ENCODE measurements at regions not wholly inside any gene's neighbourhood (a gene's known extent, or its start where the extent isn't known, plus 50 kb on each side); places are given as distances from the start of the nearest gene placed in this dataset.

DNA sequence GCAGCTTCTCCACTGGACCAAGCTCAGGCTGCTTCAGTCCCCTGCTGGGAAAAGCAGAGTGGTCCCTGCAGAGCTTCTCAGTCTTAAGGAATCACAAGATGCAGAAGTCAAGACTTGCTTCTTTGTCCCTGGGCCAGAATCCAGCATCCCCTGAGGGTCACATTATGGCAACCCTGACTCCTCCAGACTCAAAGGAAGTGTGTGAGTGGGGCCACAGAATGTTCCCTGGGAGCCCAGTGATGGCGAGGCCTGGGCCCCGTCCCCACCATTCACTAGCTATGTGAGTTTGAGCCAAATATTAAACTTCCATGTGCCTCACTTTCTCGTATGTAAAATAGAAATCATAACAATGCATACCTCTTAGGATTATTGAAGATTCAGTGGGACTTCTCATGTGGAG lies 122.2 kb upstream of the NCAM1 start:
- no peak for TF ChIP-seq RAD21 (IDR thresholded peaks at IDR 0.05; ENCODE audit: low read length)
- TF ChIP-seq, protein P1, sequence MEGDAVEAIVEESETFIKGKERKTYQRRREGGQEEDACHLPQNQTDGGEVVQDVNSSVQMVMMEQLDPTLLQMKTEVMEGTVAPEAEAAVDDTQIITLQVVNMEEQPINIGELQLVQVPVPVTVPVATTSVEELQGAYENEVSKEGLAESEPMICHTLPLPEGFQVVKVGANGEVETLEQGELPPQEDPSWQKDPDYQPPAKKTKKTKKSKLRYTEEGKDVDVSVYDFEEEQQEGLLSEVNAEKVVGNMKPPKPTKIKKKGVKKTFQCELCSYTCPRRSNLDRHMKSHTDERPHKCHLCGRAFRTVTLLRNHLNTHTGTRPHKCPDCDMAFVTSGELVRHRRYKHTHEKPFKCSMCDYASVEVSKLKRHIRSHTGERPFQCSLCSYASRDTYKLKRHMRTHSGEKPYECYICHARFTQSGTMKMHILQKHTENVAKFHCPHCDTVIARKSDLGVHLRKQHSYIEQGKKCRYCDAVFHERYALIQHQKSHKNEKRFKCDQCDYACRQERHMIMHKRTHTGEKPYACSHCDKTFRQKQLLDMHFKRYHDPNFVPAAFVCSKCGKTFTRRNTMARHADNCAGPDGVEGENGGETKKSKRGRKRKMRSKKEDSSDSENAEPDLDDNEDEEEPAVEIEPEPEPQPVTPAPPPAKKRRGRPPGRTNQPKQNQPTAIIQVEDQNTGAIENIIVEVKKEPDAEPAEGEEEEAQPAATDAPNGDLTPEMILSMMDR (conservative IDR thresholded peaks at IDR 0.05; ENCODE audit: low read depth, low read length) = no peak
- no peak for TF ChIP-seq CEBPB (IDR thresholded peaks at IDR 0.05; ENCODE audit: low read depth, low read length)
- TF ChIP-seq MXI1 (IDR thresholded peaks at IDR 0.05; ENCODE audit: borderline replicate concordance, low read depth, low read length) = no peak
- TF ChIP-seq MAZ (IDR thresholded peaks at IDR 0.05; ENCODE audit: borderline replicate concordance, low read depth, low read length) = no peak
- no peak for TF ChIP-seq POLR2A (IDR thresholded peaks at IDR 0.05; ENCODE audit: low read depth, low read length)
- TF ChIP-seq RCOR1 (IDR thresholded peaks at IDR 0.05; ENCODE audit: insufficient replicate concordance, low read length) = no peak
- no peak for TF ChIP-seq BHLHE40 (IDR thresholded peaks at IDR 0.05; ENCODE audit: low read depth, low read length)
- no peak for TF ChIP-seq MAFK (IDR thresholded peaks at IDR 0.05; ENCODE audit: low read depth, low read length)
- no peak for TF ChIP-seq FOS (IDR thresholded peaks at IDR 0.05; ENCODE audit: low read depth, low read length)
- no peak for TF ChIP-seq NFE2L2 (IDR thresholded peaks at IDR 0.05; ENCODE audit: low read depth, low read length)
- no peak for TF ChIP-seq CHD1 (IDR thresholded peaks at IDR 0.05; ENCODE audit: low read depth, low read length)
- TF ChIP-seq, protein P2, sequence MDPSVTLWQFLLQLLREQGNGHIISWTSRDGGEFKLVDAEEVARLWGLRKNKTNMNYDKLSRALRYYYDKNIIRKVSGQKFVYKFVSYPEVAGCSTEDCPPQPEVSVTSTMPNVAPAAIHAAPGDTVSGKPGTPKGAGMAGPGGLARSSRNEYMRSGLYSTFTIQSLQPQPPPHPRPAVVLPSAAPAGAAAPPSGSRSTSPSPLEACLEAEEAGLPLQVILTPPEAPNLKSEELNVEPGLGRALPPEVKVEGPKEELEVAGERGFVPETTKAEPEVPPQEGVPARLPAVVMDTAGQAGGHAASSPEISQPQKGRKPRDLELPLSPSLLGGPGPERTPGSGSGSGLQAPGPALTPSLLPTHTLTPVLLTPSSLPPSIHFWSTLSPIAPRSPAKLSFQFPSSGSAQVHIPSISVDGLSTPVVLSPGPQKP (IDR thresholded peaks at IDR 0.05; ENCODE audit: borderline replicate concordance, low read depth, low read length) = no peak
